Gastrocnemius medialis (tissue), 4 donors: ENCODE measurements at regions not wholly inside any gene's neighbourhood (a gene's known extent, or its start where the extent isn't known, plus 50 kb on each side); places are given as distances from the start of the nearest gene placed in this dataset.

Experiments
- ATAC-seq, 2 donors: fragments of 150-250 bp; one replicate each; pipeline ENCODE4 v1.9.1; 2016
- DNase-seq, 2 donors: peaks; one replicate each; pipeline ENCODE4 v3.0.0-alpha.2; 2019
- H3K27ac ChIP-seq, 4 donors: fragments of 200-600 bp; sonication (generic); 1 replicate in 1 of 4; 2 replicates in 3 of 4; pipeline ENCODE4 v1.5.1; 2016 to 2018; ENCODE audit warnings: mild to moderate bottlenecking in 2 of 4, moderate library complexity in 1 of 4
- H3K27me3 ChIP-seq, 3 donors: fragments of 200-600 bp; sonication (generic) in 2 of 3; 1 replicate in 1 of 3; 2 replicates in 2 of 3; pipeline versions ENCODE4 v1.5.1 to v1.6.0; 2016 to 2019; ENCODE audit warnings: mild to moderate bottlenecking in 1 of 3, moderate library complexity in 1 of 3
- H3K36me3 ChIP-seq, 2 donors: fragments of 200-600 bp; sonication (generic) in 1 of 2; one replicate each; pipeline ENCODE4 v1.5.1; 2017 to 2018
- H3K4me1 ChIP-seq, 2 donors: fragments of 200-600 bp; sonication (generic) in 1 of 2; one replicate each; pipeline ENCODE4 v1.5.1; 2016 to 2017; ENCODE audit warnings: mild to moderate bottlenecking in 2 of 2
- H3K4me3 ChIP-seq, 4 donors: fragments of 200-600 bp; sonication (generic) in 3 of 4; 1 replicate in 1 of 4; 2 replicates in 3 of 4; pipeline ENCODE4 v1.5.1; 2016 to 2019; ENCODE audit warnings: mild to moderate bottlenecking in 2 of 4
- H3K9me3 ChIP-seq, 3 donors: fragments of 200-600 bp; sonication (generic) in 2 of 3; 1 replicate in 1 of 3; 2 replicates in 2 of 3; pipeline ENCODE4 v1.5.1; 2016 to 2019
- CTCF ChIP-seq, 5 experiments: fragments of 450-650 bp in 3 of 5; fragments of 200-600 bp in 2 of 5; sonication (generic) in 2 of 5; IDR thresholded peaks in 4 of 5; conservative IDR thresholded peaks in 1 of 5; 1 replicate in 4 of 5; 2 replicates in 1 of 5; pipeline ENCODE4 v1.5.1; 2016 to 2019; ENCODE audit warnings: antibody characterized with exemption in 5 of 5, mild to moderate bottlenecking in 3 of 5, moderate library complexity in 3 of 5
- POLR2A ChIP-seq, 2 donors: fragments of 450-650 bp; IDR thresholded peaks; one replicate each; pipeline ENCODE4 v1.6.1; 2017; ENCODE audit warnings: antibody characterized with exemption in 2 of 2, mild to moderate bottlenecking in 2 of 2, moderate library complexity in 2 of 2
- in situ Hi-C, 4 donors: fragments of 200-750 bp; cut with MboI; loops; one replicate each; pipeline versions ENCODE4 v1.15.0 to v1.8.0; 2017; ENCODE audit warnings: low sequenced_read_pairs in 4 of 4
- intact Hi-C: fragments of 100-400 bp; cut with DNase I; formaldehyde crosslinking; loops from one replicate; pipeline ENCODE4 v1.15.1; 2023; ENCODE audit warnings: low total_unique reads

GRCh38 chr2:47226923-47227220 is 50.6 kb upstream of the CALM2 start:
- TF ChIP-seq CTCF (IDR thresholded peaks at IDR 0.05 in 4 of 5, conservative IDR thresholded peaks at IDR 0.05 in 1 of 5) (no peak), POLR2A (IDR thresholded peaks at IDR 0.05) (no peak)
- no peaks in the 10 kb centered on the region for H3K27me3 ChIP-seq
- intact Hi-C loops (loop anchor here (5.0 kb wide), 1 partner anchor 75 kb away; no protein-coding TSS in a partner anchor), in situ Hi-C loops (no loop called here)
- DNase-seq (no peak), ATAC-seq (no peak)
- H3K4me1 ChIP-seq: peaks cover 29 to 31% of the 10 kb centered on the region in 2 donors
- no peaks in the 10 kb centered on the region for H3K9me3 ChIP-seq
- H3K27ac ChIP-seq: peak overlapping the region in 1 of 4 donors; percentile 61
- no peaks in the 10 kb centered on the region for H3K36me3 ChIP-seq
- no peak overlapping the region for H3K4me3 ChIP-seq

- Histone ChIP-seq H3K4me1 (peaks cover 29 to 31% of the 10 kb centered on the region in 2 donors), H3K9me3 (no peaks in the 10 kb centered on the region), H3K4me3 (no peak overlapping the region), H3K36me3 (no peaks in the 10 kb centered on the region), H3K27ac (peak overlapping the region; percentile 33 to 61 (median 58)), H3K27me3 (no peaks in the 10 kb centered on the region)
- intact Hi-C loops (loop anchor here (5.0 kb wide), 1 partner anchor 76 kb away; no protein-coding TSS in a partner anchor), in situ Hi-C loops (no loop called here)
- TF ChIP-seq CTCF (IDR thresholded peaks at IDR 0.05 in 4 of 5, conservative IDR thresholded peaks at IDR 0.05 in 1 of 5) (no peak), POLR2A (IDR thresholded peaks at IDR 0.05) (no peak)
- DNase-seq (no peak), ATAC-seq (peak in 1 of 2 donors; percentile 27)
Measured at GRCh38 chr2:47226132-47226922, 50.0 kb upstream of the CALM2 start.
